Ascending aorta (tissue), 2 donors: ENCODE measurements at regions not wholly inside any gene's neighbourhood (a gene's known extent, or its start where the extent isn't known, plus 50 kb on each side); places are given as distances from the start of the nearest gene placed in this dataset.

Experiments
- DNase-seq, 2 donors: peaks; one replicate each; pipeline ENCODE4 v3.0.0-alpha.2; 2019; ENCODE audit warnings: low spot score in 2 of 2
- H3K27ac ChIP-seq, 2 donors: fragments of 200-600 bp; sonication (generic); one replicate each; pipeline ENCODE4 v1.5.1; 2016 to 2017; ENCODE audit warnings: mild to moderate bottlenecking in 1 of 2
- H3K27me3 ChIP-seq: fragments of 200-600 bp; sonication (generic); one replicate; pipeline ENCODE4 v1.5.1; 2017
- H3K36me3 ChIP-seq, 2 donors: fragments of 200-600 bp; sonication (generic); one replicate each; pipeline ENCODE4 v1.5.1; 2016
- H3K4me1 ChIP-seq, 2 donors: fragments of 200-600 bp; sonication (generic); one replicate each; pipeline ENCODE4 v1.5.1; 2016 to 2017; ENCODE audit warnings: mild to moderate bottlenecking in 1 of 2
- H3K4me3 ChIP-seq, 2 donors: fragments of 200-600 bp; sonication (generic); one replicate each; pipeline ENCODE4 v1.5.1; 2016 to 2017; ENCODE audit warnings: mild to moderate bottlenecking in 1 of 2
- H3K9me3 ChIP-seq, 2 donors: fragments of 200-600 bp; sonication (generic); one replicate each; pipeline ENCODE4 v1.5.1; 2016
- CTCF ChIP-seq, 3 experiments: fragments of 200-600 bp in 2 of 3; fragments of 450-650 bp in 1 of 3; sonication (generic) in 2 of 3; IDR thresholded peaks; one replicate each; pipeline ENCODE4 v1.5.1; 2016 to 2019; ENCODE audit warnings: antibody characterized with exemption in 3 of 3, mild to moderate bottlenecking in 1 of 3, moderate library complexity in 1 of 3
- intact Hi-C: fragments of 100-400 bp; cut with DNase I; formaldehyde crosslinking; loops from one replicate; pipeline ENCODE4 v1.15.1; 2023

GRCh38 chr5:68547622-68548021 is 332.1 kb downstream of the PIK3R1 start:
- no peak for TF ChIP-seq CTCF (IDR thresholded peaks at IDR 0.05)
- H3K27ac ChIP-seq, result no peak overlapping the region
- H3K4me3 ChIP-seq, result no peak overlapping the region
- H3K4me1 ChIP-seq, result no peaks in the 10 kb centered on the region
- intact Hi-C loops, result no loop called here
- no peaks in the 10 kb centered on the region for H3K9me3 ChIP-seq
- DNase-seq, result no peak
- H3K36me3 ChIP-seq, result no peaks in the 10 kb centered on the region
- no peaks in the 10 kb centered on the region for H3K27me3 ChIP-seq

- no peak for DNase-seq
- Histone ChIP-seq H3K27ac (no peak overlapping the region), H3K4me3 (no peak overlapping the region), H3K4me1 (no peaks in the 10 kb centered on the region), H3K27me3 (no peaks in the 10 kb centered on the region), H3K36me3 (no peaks in the 10 kb centered on the region), H3K9me3 (no peaks in the 10 kb centered on the region)
- no peak for TF ChIP-seq CTCF (IDR thresholded peaks at IDR 0.05)
- intact Hi-C loops, result no loop called here
Observed at GRCh38 chr5:68548959-68549676, 333.6 kb downstream of the PIK3R1 start.

GRCh38 chr5:68550015-68550414 is 334.5 kb downstream of the PIK3R1 start:
- intact Hi-C loops, result no loop called here
- TF ChIP-seq CTCF (IDR thresholded peaks at IDR 0.05), result no peak
- DNase-seq, result no peak
- no peaks in the 10 kb centered on the region for H3K9me3 ChIP-seq
- no peak overlapping the region for H3K4me3 ChIP-seq
- peaks cover 0 to 3% of the 10 kb centered on the region in 2 donors for H3K4me1 ChIP-seq
- H3K27me3 ChIP-seq, result no peaks in the 10 kb centered on the region
- no peak overlapping the region for H3K27ac ChIP-seq
- no peaks in the 10 kb centered on the region for H3K36me3 ChIP-seq

GRCh38 chr5:68551436-68551835 is 335.9 kb downstream of the PIK3R1 start:
- no peak for TF ChIP-seq CTCF (IDR thresholded peaks at IDR 0.05)
- Histone ChIP-seq H3K36me3 (no peaks in the 10 kb centered on the region), H3K27me3 (no peaks in the 10 kb centered on the region), H3K4me3 (no peak overlapping the region), H3K27ac (no peak overlapping the region), H3K9me3 (no peaks in the 10 kb centered on the region), H3K4me1 (peaks cover 0 to 5% of the 10 kb centered on the region in 2 donors)
- intact Hi-C loops, result no loop called here
- DNase-seq, result no peak

- intact Hi-C loops, result no loop called here
- DNase-seq, result peak in 1 of 2 donors; percentile 79
- H3K36me3 ChIP-seq, result no peaks in the 10 kb centered on the region
Observed at GRCh38 chr5:68554571-68555279, 339.2 kb downstream of the PIK3R1 start.

More at GRCh38 chr5:68554571-68555279, 339.2 kb downstream of the PIK3R1 start:
- H3K27me3 ChIP-seq, result no peaks in the 10 kb centered on the region
- peaks cover 0 to 7% of the 10 kb centered on the region in 2 donors for H3K4me1 ChIP-seq
- H3K27ac ChIP-seq, result peak overlapping the region in 1 of 2 donors; percentile 23
- TF ChIP-seq CTCF (IDR thresholded peaks at IDR 0.05), result no peak
- no peak overlapping the region for H3K4me3 ChIP-seq
- H3K9me3 ChIP-seq, result no peaks in the 10 kb centered on the region
